ENCODE measurements at regions not wholly inside any gene's neighbourhood (a gene's known extent, or its start where the extent isn't known, plus 50 kb on each side); places are given as distances from the start of the nearest gene placed in this dataset.

GRCh38 chr3:27639271-27639670 lies 82.9 kb downstream of the EOMES start (continued):
- TF ChIP-seq ZBTB10 (tag by site-specific recombination; IDR thresholded peaks at IDR 0.05) (no peak), KLF7 (tag by site-specific recombination; IDR thresholded peaks at IDR 0.05; ENCODE audit: borderline replicate concordance) (no peak), ZNF549 (tag by site-specific recombination; IDR thresholded peaks at IDR 0.05) (no peak), ZNF610 (tag by site-specific recombination; IDR thresholded peaks at IDR 0.05; ENCODE audit: borderline replicate concordance) (no peak), ZNF449 (tag by site-specific recombination; IDR thresholded peaks at IDR 0.05) (no peak)

GRCh38 chr3:27638594-27638993 lies 83.5 kb downstream of the EOMES start:
- Histone ChIP-seq H3K36me3 (ENCODE audit: control insufficient read depth in 2 of 2, insufficient read depth in 1 of 2, low read length in 2 of 2) (no peaks in the 10 kb centered on the region), H3K4me1 (ENCODE audit: control insufficient read depth, insufficient read depth, low read length) (no peaks in the 10 kb centered on the region), H3K9me3 (ENCODE audit: control insufficient read depth, insufficient read depth, low read depth, low read length) (no peaks in the 10 kb centered on the region), H3K27ac (ENCODE audit: extremely low read depth, low read depth, low read length) (no peak overlapping the region), H3K4me3 (ENCODE audit: low read depth, low read length) (no peak overlapping the region)
- ChIA-PET CTCF (no interaction called here), POLR2A (no interaction called here)
- TF ChIP-seq SCRT2 (tag by site-specific recombination; IDR thresholded peaks at IDR 0.05), result no peak
- TF ChIP-seq OVOL3 (tag by site-specific recombination; IDR thresholded peaks at IDR 0.05), result no peak
- TF ChIP-seq ZNF473 (tag by site-specific recombination; IDR thresholded peaks at IDR 0.05), result no peak
- TF ChIP-seq ZBTB11 (tag by site-specific recombination; conservative IDR thresholded peaks at IDR 0.05; ENCODE audit: low read depth), result no peak
- TF ChIP-seq ZNF202 (tag by site-specific recombination; IDR thresholded peaks at IDR 0.05; ENCODE audit: borderline replicate concordance), result no peak
- no peak for TF ChIP-seq PRDM6 (tag by site-specific recombination; IDR thresholded peaks at IDR 0.05)
- no peak for TF ChIP-seq ZNF658 (tag by site-specific recombination; IDR thresholded peaks at IDR 0.05)
- no peak for TF ChIP-seq ZNF571 (tag by site-specific recombination; IDR thresholded peaks at IDR 0.05)
- no peak for TF ChIP-seq SETDB1 (IDR thresholded peaks at IDR 0.05; ENCODE audit: insufficient read length, low read length)
- no peak for TF ChIP-seq ZNF510 (tag by site-specific recombination; IDR thresholded peaks at IDR 0.05; ENCODE audit: insufficient replicate concordance)
- TF ChIP-seq ZNF449 (tag by site-specific recombination; IDR thresholded peaks at IDR 0.05), result no peak

Measured in HEK293 (cell line).